HCT116 (cell line): ENCODE measurements at regions not wholly inside any gene's neighbourhood (a gene's known extent, or its start where the extent isn't known, plus 50 kb on each side); places are given as distances from the start of the nearest gene placed in this dataset.

ENCODE experiments used
- ATAC-seq: fragments of 200-7000 bp; cut with Tn5 transposase; 2 replicates; pipeline ENCODE4 v1.9.1; 2020; ENCODE audit warnings: mild to moderate bottlenecking, moderate library complexity
- BruUV-seq: library from RNA; stranded (reverse); fragments of 400-500 nt; replicated peaks from 2 replicates; lab custom pipeline; 2021; lab: Mats Ljungman, UMichigan
- CTCF ChIA-PET: fragments of 300-600 bp; sonication (Branson Sonifier 250); formaldehyde crosslinking; loops from one replicate; lab custom pipeline; 2021; ENCODE audit warnings: antibody characterized with exemption; lab: Charles Lee
- POLR2A ChIA-PET: fragments of 300-600, 350-600 bp; sonication (Branson Sonifier 250); formaldehyde crosslinking; loops from one replicate; lab custom pipeline; 2021; ENCODE audit warnings: antibody characterized with exemption; lab: Charles Lee
- RAD21 ChIA-PET, 2 experiments: fragments of 300-600 bp; sonication (Branson Sonifier 250); formaldehyde crosslinking; loops; one replicate each; lab custom pipeline; 2023; ENCODE audit warnings: low total read pairs in 2 of 2; ENCODE audit not compliant: uncharacterized antibody in 2 of 2, unreplicated experiment in 2 of 2, low non-redundant PET in 1 of 2; lab: Charles Lee
- DNase-seq: peaks from one replicate; pipeline ENCODE4 v3.0.0-alpha.2; 2010; ENCODE audit warnings: low read depth, low spot score
- H2AFZ ChIP-seq: fragments of 200-600 bp; shearing (Covaris generic), sonication (generic); 2 replicates; pipeline ENCODE4 v1.6.1; 2017; ENCODE audit warnings: low read depth, mixed run types, mixed read lengths, antibody characterized with exemption, low read length; ENCODE audit not compliant: poor library complexity, severe bottlenecking
- H3K27ac ChIP-seq: 2 replicates; pipeline ENCODE4 v1.5.1; 2012; ENCODE audit warnings: low read depth, low read length
- H3K27me3 ChIP-seq: fragments of 200-600 bp; sonication (generic); 2 replicates; pipeline ENCODE4 v1.6.1; 2016; ENCODE audit warnings: mixed run types, low read length, mixed read lengths; ENCODE audit not compliant: insufficient read depth
- H3K36me3 ChIP-seq, 2 experiments: fragments of 200-500 bp in 1 of 2; fragments of 200-600 bp in 1 of 2; sonication (Bioruptor generic) in 1 of 2; sonication (generic) in 1 of 2; 2 replicates each; pipeline versions ENCODE4 v1.5.1 to v1.6.1; 2014 to 2016; ENCODE audit warnings: low read length in 2 of 2, inconsistent platforms in 1 of 2, mixed read lengths in 1 of 2, mixed run types in 1 of 2; ENCODE audit not compliant: insufficient read depth in 2 of 2, control insufficient read depth in 1 of 2
- H3K4me1 ChIP-seq, 2 experiments: fragments of 200-600 bp in 1 of 2; sonication (generic) in 1 of 2; 2 replicates each; pipeline versions ENCODE4 v1.5.1 to v1.6.1; 2012 to 2017; ENCODE audit warnings: low read length in 2 of 2, inconsistent platforms in 1 of 2, mild to moderate bottlenecking in 1 of 2, mixed read lengths in 1 of 2, mixed run types in 1 of 2, moderate library complexity in 1 of 2; ENCODE audit not compliant: insufficient read depth in 2 of 2, control insufficient read depth in 1 of 2
- H3K4me2 ChIP-seq: fragments of 200-600 bp; sonication (generic); 2 replicates; pipeline ENCODE4 v1.6.1; 2017; ENCODE audit warnings: mixed run types, low read length, mixed read lengths
- H3K4me3 ChIP-seq, 2 experiments: fragments of 200-600 bp in 1 of 2; sonication (generic) in 1 of 2; replicated peaks in 1 of 2; 2 replicates each; pipeline ENCODE4 v1.5.1; 2011 to 2016; ENCODE audit warnings: low read length in 2 of 2, control low read depth in 1 of 2, low read depth in 1 of 2, mild to moderate bottlenecking in 1 of 2, mixed read lengths in 1 of 2, mixed run types in 1 of 2
- H3K79me2 ChIP-seq: fragments of 200-600 bp; sonication (generic); 2 replicates; pipeline ENCODE4 v1.6.1; 2017; ENCODE audit warnings: mild to moderate bottlenecking, mixed run types, low read length, moderate library complexity, mixed read lengths; ENCODE audit not compliant: insufficient read depth
- H3K9ac ChIP-seq: fragments of 200-600 bp; sonication (generic); 2 replicates; pipeline ENCODE4 v1.6.1; 2016; ENCODE audit warnings: low read length, mixed read lengths
- H3K9me2 ChIP-seq: fragments of 200-600 bp; sonication (generic), shearing (Covaris generic); 2 replicates; pipeline ENCODE4 v1.6.1; 2017; ENCODE audit warnings: mixed run types, mild to moderate bottlenecking, moderate library complexity; ENCODE audit not compliant: insufficient read depth
- H3K9me3 ChIP-seq, 2 experiments: fragments of 200-500 bp in 1 of 2; fragments of 200-600 bp in 1 of 2; sonication (Bioruptor generic) in 1 of 2; sonication (generic) in 1 of 2; 2 replicates each; pipeline ENCODE4 v1.6.1; 2014 to 2017; ENCODE audit warnings: low read length in 2 of 2, mixed read lengths in 2 of 2, inconsistent platforms in 1 of 2, low read depth in 1 of 2, mild to moderate bottlenecking in 1 of 2, mixed run types in 1 of 2, moderate library complexity in 1 of 2; ENCODE audit not compliant: control insufficient read depth in 1 of 2, insufficient read depth in 1 of 2
- H4K20me1 ChIP-seq: fragments of 200-600 bp; sonication (generic), shearing (Covaris generic); 2 replicates; pipeline ENCODE4 v1.6.1; 2017; ENCODE audit warnings: mixed run types, mild to moderate bottlenecking, moderate library complexity; ENCODE audit not compliant: insufficient read depth
- CBX3 ChIP-seq: IDR thresholded peaks from 2 replicates; pipeline ENCODE4 v1.6.1; 2012; ENCODE audit warnings: low read depth
- CEBPB ChIP-seq: IDR thresholded peaks from 2 replicates; pipeline ENCODE4 v1.6.1; 2012; ENCODE audit warnings: low read depth
- ELF1 ChIP-seq: IDR thresholded peaks from 2 replicates; pipeline ENCODE4 v1.6.1; 2012; ENCODE audit warnings: low read depth, borderline replicate concordance
- EZH2phosphoT487 ChIP-seq: fragments of 200-600 bp; IDR thresholded peaks from 2 replicates; pipeline ENCODE4 v1.6.1; 2018; ENCODE audit warnings: antibody characterized with exemption, borderline replicate concordance
- JUND ChIP-seq: IDR thresholded peaks from 2 replicates; pipeline ENCODE4 v1.6.1; 2012
- POLR2A ChIP-seq: IDR thresholded peaks from 2 replicates; pipeline ENCODE4 v1.7.0; 2011; ENCODE audit warnings: borderline replicate concordance; ENCODE audit not compliant: insufficient read depth, insufficient read length; ENCODE audit errors: extremely low read depth
- RAD21 ChIP-seq: IDR thresholded peaks from 2 replicates; pipeline ENCODE4 v1.6.1; 2012; ENCODE audit warnings: low read depth, mild to moderate bottlenecking
- SIN3A ChIP-seq: IDR thresholded peaks from 2 replicates; pipeline ENCODE4 v1.6.1; 2012; ENCODE audit warnings: low read depth
- SP1 ChIP-seq: IDR thresholded peaks from 2 replicates; pipeline ENCODE4 v1.6.1; 2012; ENCODE audit warnings: low read depth
- SRF ChIP-seq: IDR thresholded peaks from 2 replicates; pipeline ENCODE4 v1.6.1; 2012; ENCODE audit warnings: low read depth
- TCF7L2 ChIP-seq: IDR thresholded peaks from 2 replicates; pipeline ENCODE4 v1.7.0; 2011; ENCODE audit warnings: borderline replicate concordance, inconsistent platforms; ENCODE audit not compliant: insufficient read depth, insufficient read length; ENCODE audit errors: extremely low read depth
- YY1 ChIP-seq: IDR thresholded peaks from 2 replicates; pipeline ENCODE4 v1.6.1; 2011; ENCODE audit warnings: low read length, low read depth, moderate library complexity, mild to moderate bottlenecking; ENCODE audit not compliant: insufficient replicate concordance; ENCODE audit errors: extremely low read depth
- ZFX ChIP-seq: fragments of 450-650 bp; IDR thresholded peaks from 2 replicates; pipeline ENCODE4 v1.6.1; 2017
- ZNF274 ChIP-seq: fragments of 200-500 bp; sonication (Bioruptor generic); IDR thresholded peaks from 2 replicates; pipeline ENCODE4 v1.6.1; 2014; ENCODE audit warnings: mild to moderate bottlenecking, low read depth, low read length, inconsistent platforms
- intact Hi-C: fragments of 100-400 bp; cut with micrococcal nuclease; formaldehyde crosslinking; loops from 2 replicates; pipeline ENCODE4 v1.10.0; 2022
- TF ChIP-seq, protein P1 (sequence below): IDR thresholded peaks from 2 replicates; pipeline ENCODE4 v1.6.1; 2011; ENCODE audit warnings: mild to moderate bottlenecking, low read length, moderate library complexity; ENCODE audit not compliant: insufficient replicate concordance; ENCODE audit errors: extremely low read depth
- TF ChIP-seq, protein P2 (sequence below), 3 experiments: fragments of 200-600 bp in 1 of 3; sonication (generic) in 1 of 3; IDR thresholded peaks in 2 of 3; conservative IDR thresholded peaks in 1 of 3; 2 replicates each; pipeline ENCODE4 v1.5.1; 2012 to 2017; ENCODE audit warnings: low read depth in 2 of 3, low read length in 2 of 3, antibody characterized with exemption in 1 of 3, borderline replicate concordance in 1 of 3, control low read depth in 1 of 3, mild to moderate bottlenecking in 1 of 3, mixed read lengths in 1 of 3, mixed run types in 1 of 3, moderate library complexity in 1 of 3; ENCODE audit not compliant: insufficient read depth in 1 of 3
- TF ChIP-seq, protein P3 (sequence below): IDR thresholded peaks from 2 replicates; pipeline ENCODE4 v1.6.1; 2012; ENCODE audit warnings: low read depth

DNA sequence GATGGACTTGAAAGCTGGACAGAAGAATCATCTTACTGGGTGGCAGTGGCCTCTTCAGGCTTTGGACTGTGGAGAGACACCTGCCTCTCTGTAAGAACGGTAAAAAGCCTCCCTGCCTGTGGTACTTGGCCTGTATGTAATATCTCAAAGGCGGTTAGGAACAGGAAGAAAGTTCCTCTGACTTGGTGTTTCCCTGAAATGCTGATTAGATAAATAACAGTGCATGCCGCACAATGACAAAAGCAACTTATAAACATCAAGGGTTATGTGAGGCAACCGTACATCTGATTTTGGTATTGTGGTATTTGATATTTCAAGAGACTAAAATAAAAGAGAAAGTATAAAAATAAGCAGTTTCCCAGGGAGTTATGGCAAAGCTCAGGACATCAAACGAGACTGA, 92.4 kb upstream of the SORBS2 start:
- TF ChIP-seq SRF (no peak), ELF1 (no peak), SIN3A (no peak), YY1 (no peak), CEBPB (no peak), EZH2phosphoT487 (no peak), ZNF274 (no peak), SP1 (no peak), POLR2A (no peak), ZFX (no peak), RAD21 (no peak), TCF7L2 (no peak), JUND (no peak), CBX3 (no peak)
- TF ChIP-seq, protein P1, sequence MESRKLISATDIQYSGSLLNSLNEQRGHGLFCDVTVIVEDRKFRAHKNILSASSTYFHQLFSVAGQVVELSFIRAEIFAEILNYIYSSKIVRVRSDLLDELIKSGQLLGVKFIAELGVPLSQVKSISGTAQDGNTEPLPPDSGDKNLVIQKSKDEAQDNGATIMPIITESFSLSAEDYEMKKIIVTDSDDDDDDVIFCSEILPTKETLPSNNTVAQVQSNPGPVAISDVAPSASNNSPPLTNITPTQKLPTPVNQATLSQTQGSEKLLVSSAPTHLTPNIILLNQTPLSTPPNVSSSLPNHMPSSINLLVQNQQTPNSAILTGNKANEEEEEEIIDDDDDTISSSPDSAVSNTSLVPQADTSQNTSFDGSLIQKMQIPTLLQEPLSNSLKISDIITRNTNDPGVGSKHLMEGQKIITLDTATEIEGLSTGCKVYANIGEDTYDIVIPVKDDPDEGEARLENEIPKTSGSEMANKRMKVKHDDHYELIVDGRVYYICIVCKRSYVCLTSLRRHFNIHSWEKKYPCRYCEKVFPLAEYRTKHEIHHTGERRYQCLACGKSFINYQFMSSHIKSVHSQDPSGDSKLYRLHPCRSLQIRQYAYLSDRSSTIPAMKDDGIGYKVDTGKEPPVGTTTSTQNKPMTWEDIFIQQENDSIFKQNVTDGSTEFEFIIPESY, result no peak
- TF ChIP-seq, protein P2, sequence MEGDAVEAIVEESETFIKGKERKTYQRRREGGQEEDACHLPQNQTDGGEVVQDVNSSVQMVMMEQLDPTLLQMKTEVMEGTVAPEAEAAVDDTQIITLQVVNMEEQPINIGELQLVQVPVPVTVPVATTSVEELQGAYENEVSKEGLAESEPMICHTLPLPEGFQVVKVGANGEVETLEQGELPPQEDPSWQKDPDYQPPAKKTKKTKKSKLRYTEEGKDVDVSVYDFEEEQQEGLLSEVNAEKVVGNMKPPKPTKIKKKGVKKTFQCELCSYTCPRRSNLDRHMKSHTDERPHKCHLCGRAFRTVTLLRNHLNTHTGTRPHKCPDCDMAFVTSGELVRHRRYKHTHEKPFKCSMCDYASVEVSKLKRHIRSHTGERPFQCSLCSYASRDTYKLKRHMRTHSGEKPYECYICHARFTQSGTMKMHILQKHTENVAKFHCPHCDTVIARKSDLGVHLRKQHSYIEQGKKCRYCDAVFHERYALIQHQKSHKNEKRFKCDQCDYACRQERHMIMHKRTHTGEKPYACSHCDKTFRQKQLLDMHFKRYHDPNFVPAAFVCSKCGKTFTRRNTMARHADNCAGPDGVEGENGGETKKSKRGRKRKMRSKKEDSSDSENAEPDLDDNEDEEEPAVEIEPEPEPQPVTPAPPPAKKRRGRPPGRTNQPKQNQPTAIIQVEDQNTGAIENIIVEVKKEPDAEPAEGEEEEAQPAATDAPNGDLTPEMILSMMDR (IDR thresholded peaks at IDR 0.05 in 2 of 3, conservative IDR thresholded peaks at IDR 0.05 in 1 of 3; ENCODE audit: borderline replicate concordance in 1 of 3, insufficient read depth in 1 of 3, low read depth in 2 of 3, low read length in 2 of 3), result no peak
- TF ChIP-seq, protein P3, sequence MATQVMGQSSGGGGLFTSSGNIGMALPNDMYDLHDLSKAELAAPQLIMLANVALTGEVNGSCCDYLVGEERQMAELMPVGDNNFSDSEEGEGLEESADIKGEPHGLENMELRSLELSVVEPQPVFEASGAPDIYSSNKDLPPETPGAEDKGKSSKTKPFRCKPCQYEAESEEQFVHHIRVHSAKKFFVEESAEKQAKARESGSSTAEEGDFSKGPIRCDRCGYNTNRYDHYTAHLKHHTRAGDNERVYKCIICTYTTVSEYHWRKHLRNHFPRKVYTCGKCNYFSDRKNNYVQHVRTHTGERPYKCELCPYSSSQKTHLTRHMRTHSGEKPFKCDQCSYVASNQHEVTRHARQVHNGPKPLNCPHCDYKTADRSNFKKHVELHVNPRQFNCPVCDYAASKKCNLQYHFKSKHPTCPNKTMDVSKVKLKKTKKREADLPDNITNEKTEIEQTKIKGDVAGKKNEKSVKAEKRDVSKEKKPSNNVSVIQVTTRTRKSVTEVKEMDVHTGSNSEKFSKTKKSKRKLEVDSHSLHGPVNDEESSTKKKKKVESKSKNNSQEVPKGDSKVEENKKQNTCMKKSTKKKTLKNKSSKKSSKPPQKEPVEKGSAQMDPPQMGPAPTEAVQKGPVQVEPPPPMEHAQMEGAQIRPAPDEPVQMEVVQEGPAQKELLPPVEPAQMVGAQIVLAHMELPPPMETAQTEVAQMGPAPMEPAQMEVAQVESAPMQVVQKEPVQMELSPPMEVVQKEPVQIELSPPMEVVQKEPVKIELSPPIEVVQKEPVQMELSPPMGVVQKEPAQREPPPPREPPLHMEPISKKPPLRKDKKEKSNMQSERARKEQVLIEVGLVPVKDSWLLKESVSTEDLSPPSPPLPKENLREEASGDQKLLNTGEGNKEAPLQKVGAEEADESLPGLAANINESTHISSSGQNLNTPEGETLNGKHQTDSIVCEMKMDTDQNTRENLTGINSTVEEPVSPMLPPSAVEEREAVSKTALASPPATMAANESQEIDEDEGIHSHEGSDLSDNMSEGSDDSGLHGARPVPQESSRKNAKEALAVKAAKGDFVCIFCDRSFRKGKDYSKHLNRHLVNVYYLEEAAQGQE, result no peak
- POLR2A ChIA-PET, result no interaction called here
- H3K4me3 ChIP-seq, result no peak overlapping the region

More for the DNA sequence above, 92.4 kb upstream of the SORBS2 start:
- CTCF ChIA-PET, result no interaction called here
- Histone ChIP-seq H3K4me2 (no peak overlapping the region), H3K27me3 (no peaks in the 10 kb centered on the region), H3K4me1 (no peaks in the 10 kb centered on the region), H2AFZ (no peak overlapping the region), H3K27ac (no peak overlapping the region), H4K20me1 (no peaks in the 10 kb centered on the region), H3K9me2 (no peaks in the 10 kb centered on the region), H3K79me2 (no peaks in the 10 kb centered on the region), H3K9ac (no peak overlapping the region), H3K36me3 (no peaks in the 10 kb centered on the region), H3K9me3 (no peaks in the 10 kb centered on the region)
- no TSS peak for BruUV-seq
- intact Hi-C loops, result no loop called here
- RAD21 ChIA-PET, result no interaction called here
- ATAC-seq, result no peak
- no peak for DNase-seq
